ENCODE measurements at regions not wholly inside any gene's neighbourhood (a gene's known extent, or its start where the extent isn't known, plus 50 kb on each side); places are given as distances from the start of the nearest gene placed in this dataset.

DNA sequence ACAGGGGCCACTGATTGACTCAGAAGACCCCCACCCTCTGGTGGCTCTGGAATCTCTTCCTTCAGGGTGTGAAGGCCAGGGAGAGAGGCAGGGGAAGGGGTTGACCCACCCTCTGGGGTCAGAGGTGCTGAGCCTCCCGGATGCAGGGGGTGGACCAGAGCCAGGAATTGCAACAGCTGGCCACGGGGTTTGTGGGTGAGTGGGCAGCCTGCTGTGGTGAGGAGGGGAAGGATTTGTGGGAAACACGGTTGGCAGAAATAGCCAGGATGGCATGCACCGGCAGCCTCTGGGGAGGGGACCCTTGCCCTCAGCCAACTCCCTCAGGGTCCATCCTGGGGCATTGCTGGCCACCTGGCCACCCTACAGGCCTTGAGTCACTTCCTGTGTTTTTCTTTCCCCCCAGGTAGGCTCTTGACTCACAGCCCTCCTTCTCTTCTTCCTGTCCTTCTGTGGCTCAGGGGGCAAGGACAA, 92.8 kb downstream of the MRPL14 start:
- TF ChIP-seq, protein P1, sequence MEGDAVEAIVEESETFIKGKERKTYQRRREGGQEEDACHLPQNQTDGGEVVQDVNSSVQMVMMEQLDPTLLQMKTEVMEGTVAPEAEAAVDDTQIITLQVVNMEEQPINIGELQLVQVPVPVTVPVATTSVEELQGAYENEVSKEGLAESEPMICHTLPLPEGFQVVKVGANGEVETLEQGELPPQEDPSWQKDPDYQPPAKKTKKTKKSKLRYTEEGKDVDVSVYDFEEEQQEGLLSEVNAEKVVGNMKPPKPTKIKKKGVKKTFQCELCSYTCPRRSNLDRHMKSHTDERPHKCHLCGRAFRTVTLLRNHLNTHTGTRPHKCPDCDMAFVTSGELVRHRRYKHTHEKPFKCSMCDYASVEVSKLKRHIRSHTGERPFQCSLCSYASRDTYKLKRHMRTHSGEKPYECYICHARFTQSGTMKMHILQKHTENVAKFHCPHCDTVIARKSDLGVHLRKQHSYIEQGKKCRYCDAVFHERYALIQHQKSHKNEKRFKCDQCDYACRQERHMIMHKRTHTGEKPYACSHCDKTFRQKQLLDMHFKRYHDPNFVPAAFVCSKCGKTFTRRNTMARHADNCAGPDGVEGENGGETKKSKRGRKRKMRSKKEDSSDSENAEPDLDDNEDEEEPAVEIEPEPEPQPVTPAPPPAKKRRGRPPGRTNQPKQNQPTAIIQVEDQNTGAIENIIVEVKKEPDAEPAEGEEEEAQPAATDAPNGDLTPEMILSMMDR (IDR thresholded peaks at IDR 0.05), result no peak
- TF ChIP-seq POLR2AphosphoS5 (IDR thresholded peaks at IDR 0.05), result no peak
